ENCODE measurements at regions not wholly inside any gene's neighbourhood (a gene's known extent, or its start where the extent isn't known, plus 50 kb on each side); places are given as distances from the start of the nearest gene placed in this dataset.

DNA sequence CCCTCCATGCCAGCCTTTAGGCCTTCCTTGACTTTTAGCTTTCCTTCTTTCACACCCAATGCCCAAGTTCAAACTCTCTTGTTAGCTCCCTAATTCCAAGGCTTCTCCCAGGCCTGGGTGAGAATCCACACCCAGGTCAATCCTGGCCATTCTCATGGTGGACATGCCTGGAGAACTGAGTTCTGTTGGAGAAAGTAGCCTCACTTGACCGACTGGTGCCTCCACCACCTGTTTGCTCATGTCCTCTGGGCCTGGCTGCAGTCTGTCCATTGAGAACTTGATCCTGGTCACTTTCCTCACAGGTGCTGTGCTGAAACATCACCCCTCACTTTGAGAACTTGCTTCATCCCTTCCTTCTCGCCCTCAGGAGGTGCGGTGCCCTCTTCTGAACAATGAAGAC lies 189.1 kb upstream of the TWIST2 start:
- WGBS (ENCODE audit: insufficient coverage) = 50% methylated on average over 1 of the region's 3 CpGs
- H3K4me3 Mint-ChIP-seq = no peak overlapping the region
- ChIA-PET CTCF (interaction anchor here (1.2 kb wide), 1 partner anchor 15 kb away, joined by 4 read pairs; no protein-coding TSS in a partner anchor), POLR2A (no interaction called here)
- Histone ChIP-seq H3K4me3 (ENCODE audit: control extremely low read depth in 1 of 5, extremely low read depth in 1 of 5, insufficient read depth in 1 of 5, low read depth in 2 of 5, low read length in 4 of 5) (no peak overlapping the region), H3K27me3 (replicated peaks in 1 of 4; ENCODE audit: control extremely low read depth in 1 of 4, control insufficient read depth in 3 of 4, insufficient read depth in 4 of 4, low read length in 3 of 4) (no peaks in the 10 kb centered on the region), H2AFZ (ENCODE audit: insufficient read depth, low read depth, low read length, poor library complexity, severe bottlenecking) (no peak overlapping the region), H3K27ac (ENCODE audit: low read length in 2 of 2) (no peak overlapping the region), H3K36me3 (replicated peaks in 1 of 2; ENCODE audit: control extremely low read depth in 1 of 2, control insufficient read depth in 1 of 2, extremely low read depth in 1 of 2, insufficient read depth in 2 of 2, low read length in 1 of 2) (no peaks in the 10 kb centered on the region), H3K79me2 (ENCODE audit: control insufficient read depth, insufficient read depth, low read length) (no peaks in the 10 kb centered on the region), H4K20me1 (ENCODE audit: control insufficient read depth, insufficient read depth, low read length, poor library complexity, severe bottlenecking) (no peaks in the 10 kb centered on the region), H3K9ac (ENCODE audit: low read length) (no peak overlapping the region), H3K9me3 (ENCODE audit: control extremely low read depth in 1 of 3, control insufficient read depth in 2 of 3, insufficient read depth in 1 of 3, low read length in 2 of 3) (peaks cover 0 to 10% (median 0%) of the 10 kb centered on the region in 3 donors), H3K4me2 (replicated peaks; ENCODE audit: low read depth, low read length, poor library complexity, severe bottlenecking) (no peak overlapping the region), H3K4me1 (ENCODE audit: control insufficient read depth in 2 of 2, insufficient read depth in 2 of 2, low read length in 2 of 2) (no peaks in the 10 kb centered on the region)
- intact Hi-C loops (cut with micrococcal nuclease) = no loop called here
- no peaks in the 10 kb centered on the region for H3K9me3 Mint-ChIP-seq (ENCODE audit: insufficient read depth)
- no peak overlapping the region for H3K27ac Mint-ChIP-seq
- no peak for ATAC-seq (ENCODE audit: low read depth)
- TF ChIP-seq EZH2 (IDR thresholded peaks at IDR 0.05; ENCODE audit: borderline replicate concordance, insufficient read depth, low read depth, low read length, poor library complexity, severe bottlenecking) = no peak
- TF ChIP-seq, protein P1, sequence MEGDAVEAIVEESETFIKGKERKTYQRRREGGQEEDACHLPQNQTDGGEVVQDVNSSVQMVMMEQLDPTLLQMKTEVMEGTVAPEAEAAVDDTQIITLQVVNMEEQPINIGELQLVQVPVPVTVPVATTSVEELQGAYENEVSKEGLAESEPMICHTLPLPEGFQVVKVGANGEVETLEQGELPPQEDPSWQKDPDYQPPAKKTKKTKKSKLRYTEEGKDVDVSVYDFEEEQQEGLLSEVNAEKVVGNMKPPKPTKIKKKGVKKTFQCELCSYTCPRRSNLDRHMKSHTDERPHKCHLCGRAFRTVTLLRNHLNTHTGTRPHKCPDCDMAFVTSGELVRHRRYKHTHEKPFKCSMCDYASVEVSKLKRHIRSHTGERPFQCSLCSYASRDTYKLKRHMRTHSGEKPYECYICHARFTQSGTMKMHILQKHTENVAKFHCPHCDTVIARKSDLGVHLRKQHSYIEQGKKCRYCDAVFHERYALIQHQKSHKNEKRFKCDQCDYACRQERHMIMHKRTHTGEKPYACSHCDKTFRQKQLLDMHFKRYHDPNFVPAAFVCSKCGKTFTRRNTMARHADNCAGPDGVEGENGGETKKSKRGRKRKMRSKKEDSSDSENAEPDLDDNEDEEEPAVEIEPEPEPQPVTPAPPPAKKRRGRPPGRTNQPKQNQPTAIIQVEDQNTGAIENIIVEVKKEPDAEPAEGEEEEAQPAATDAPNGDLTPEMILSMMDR (IDR thresholded peaks at IDR 0.05) = no peak
- peaks cover 7% of the 10 kb centered on the region for H3K27me3 Mint-ChIP-seq
- no peaks in the 10 kb centered on the region for H3K4me1 Mint-ChIP-seq
- DNase-seq = no peak

- Histone ChIP-seq H3K9ac (ENCODE audit: low read length) (no peak overlapping the region), H3K27me3 (replicated peaks in 1 of 4; ENCODE audit: control extremely low read depth in 1 of 4, control insufficient read depth in 3 of 4, insufficient read depth in 4 of 4, low read length in 3 of 4) (no peaks in the 10 kb centered on the region), H2AFZ (ENCODE audit: insufficient read depth, low read depth, low read length, poor library complexity, severe bottlenecking) (no peak overlapping the region), H3K27ac (ENCODE audit: low read length in 2 of 2) (no peak overlapping the region), H3K4me3 (ENCODE audit: control extremely low read depth in 1 of 5, extremely low read depth in 1 of 5, insufficient read depth in 1 of 5, low read depth in 2 of 5, low read length in 4 of 5) (no peak overlapping the region), H3K4me1 (ENCODE audit: control insufficient read depth in 2 of 2, insufficient read depth in 2 of 2, low read length in 2 of 2) (no peaks in the 10 kb centered on the region), H3K9me3 (ENCODE audit: control extremely low read depth in 1 of 3, control insufficient read depth in 2 of 3, insufficient read depth in 1 of 3, low read length in 2 of 3) (peaks cover 0 to 10% (median 0%) of the 10 kb centered on the region in 3 donors), H3K4me2 (replicated peaks; ENCODE audit: low read depth, low read length, poor library complexity, severe bottlenecking) (no peak overlapping the region), H3K36me3 (replicated peaks in 1 of 2; ENCODE audit: control extremely low read depth in 1 of 2, control insufficient read depth in 1 of 2, extremely low read depth in 1 of 2, insufficient read depth in 2 of 2, low read length in 1 of 2) (no peaks in the 10 kb centered on the region), H4K20me1 (ENCODE audit: control insufficient read depth, insufficient read depth, low read length, poor library complexity, severe bottlenecking) (no peaks in the 10 kb centered on the region), H3K79me2 (ENCODE audit: control insufficient read depth, insufficient read depth, low read length) (no peaks in the 10 kb centered on the region)
- ChIA-PET CTCF (interaction anchor here (1.2 kb wide), 1 partner anchor 15 kb away, joined by 4 read pairs; no protein-coding TSS in a partner anchor), POLR2A (no interaction called here)
- Mint-ChIP-seq H3K4me3 (no peak overlapping the region), H3K27me3 (peaks cover 7% of the 10 kb centered on the region), H3K4me1 (no peaks in the 10 kb centered on the region), H3K27ac (no peak overlapping the region), H3K9me3 (ENCODE audit: insufficient read depth) (no peaks in the 10 kb centered on the region)
- TF ChIP-seq, protein P1 (IDR thresholded peaks at IDR 0.05) = no peak
- TF ChIP-seq EZH2 (IDR thresholded peaks at IDR 0.05; ENCODE audit: borderline replicate concordance, insufficient read depth, low read depth, low read length, poor library complexity, severe bottlenecking) = no peak
- intact Hi-C loops (cut with micrococcal nuclease) = no loop called here
- DNase-seq = no peak
- WGBS (ENCODE audit: insufficient coverage) = 93% methylated on average over 3 of the region's 6 CpGs
- ATAC-seq (ENCODE audit: low read depth) = no peak
Measured at GRCh38 chr2:238659231-238659630, 188.7 kb upstream of the TWIST2 start.

Data from B cell (primary cell).